ENCODE measurements at regions not wholly inside any gene's neighbourhood (a gene's known extent, or its start where the extent isn't known, plus 50 kb on each side); places are given as distances from the start of the nearest gene placed in this dataset.

DNA sequence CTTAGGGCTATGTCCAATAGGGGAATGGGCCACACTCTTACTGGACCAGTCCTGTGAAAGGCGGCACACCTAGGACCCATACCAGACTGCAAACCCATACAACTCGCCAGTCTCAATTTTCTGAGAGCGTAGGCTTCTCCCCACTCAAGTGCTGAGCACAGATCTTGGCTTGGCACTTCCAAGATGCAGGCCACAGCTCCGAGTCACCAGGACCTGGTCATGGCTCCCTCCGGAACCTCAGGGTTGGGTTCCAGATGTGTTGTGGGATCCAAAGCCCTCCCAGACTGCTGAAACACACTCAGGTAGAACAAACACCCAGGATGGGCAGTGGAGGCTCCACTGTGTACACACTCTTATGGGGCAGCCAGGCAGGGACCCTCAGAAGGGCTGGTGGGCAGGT lies 103.3 kb downstream of the TMEM144 start:
- ChIA-PET POLR2A (interaction anchor here (0.7 to 2.6 kb wide), 6 partner anchors 11 to 70 kb away, joined by 3 to 26 read pairs (median 8); no protein-coding TSS in a partner anchor), CTCF (interaction anchor here (0.7 to 2.5 kb wide), 2 partner anchors 12 to 312 kb away, joined by 3 to 9 read pairs; no protein-coding TSS in a partner anchor)
- Mint-ChIP-seq H3K36me3 (ENCODE audit: insufficient read depth, unreplicated experiment) (peaks cover 8% of the 10 kb centered on the region), H3K4me1 (ENCODE audit: insufficient read depth, unreplicated experiment) (peaks cover 45% of the 10 kb centered on the region), H3K9me3 (ENCODE audit: unreplicated experiment) (peaks cover 19% of the 10 kb centered on the region), H3K4me3 (ENCODE audit: unreplicated experiment) (no peak overlapping the region), H3K27ac (ENCODE audit: low read depth, unreplicated experiment) (peak overlapping the region; percentile 100), H3K27me3 (ENCODE audit: insufficient read depth, unreplicated experiment) (no peaks in the 10 kb centered on the region)
- TF ChIP-seq, protein P1, sequence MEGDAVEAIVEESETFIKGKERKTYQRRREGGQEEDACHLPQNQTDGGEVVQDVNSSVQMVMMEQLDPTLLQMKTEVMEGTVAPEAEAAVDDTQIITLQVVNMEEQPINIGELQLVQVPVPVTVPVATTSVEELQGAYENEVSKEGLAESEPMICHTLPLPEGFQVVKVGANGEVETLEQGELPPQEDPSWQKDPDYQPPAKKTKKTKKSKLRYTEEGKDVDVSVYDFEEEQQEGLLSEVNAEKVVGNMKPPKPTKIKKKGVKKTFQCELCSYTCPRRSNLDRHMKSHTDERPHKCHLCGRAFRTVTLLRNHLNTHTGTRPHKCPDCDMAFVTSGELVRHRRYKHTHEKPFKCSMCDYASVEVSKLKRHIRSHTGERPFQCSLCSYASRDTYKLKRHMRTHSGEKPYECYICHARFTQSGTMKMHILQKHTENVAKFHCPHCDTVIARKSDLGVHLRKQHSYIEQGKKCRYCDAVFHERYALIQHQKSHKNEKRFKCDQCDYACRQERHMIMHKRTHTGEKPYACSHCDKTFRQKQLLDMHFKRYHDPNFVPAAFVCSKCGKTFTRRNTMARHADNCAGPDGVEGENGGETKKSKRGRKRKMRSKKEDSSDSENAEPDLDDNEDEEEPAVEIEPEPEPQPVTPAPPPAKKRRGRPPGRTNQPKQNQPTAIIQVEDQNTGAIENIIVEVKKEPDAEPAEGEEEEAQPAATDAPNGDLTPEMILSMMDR (IDR thresholded peaks at IDR 0.05; ENCODE audit: unreplicated experiment): no peak
- DNase-seq (ENCODE audit: unreplicated experiment): no peak
- intact Hi-C loops (cut with micrococcal nuclease): no loop called here
- BruUV-seq (replicated peaks): no TSS peak

DNA sequence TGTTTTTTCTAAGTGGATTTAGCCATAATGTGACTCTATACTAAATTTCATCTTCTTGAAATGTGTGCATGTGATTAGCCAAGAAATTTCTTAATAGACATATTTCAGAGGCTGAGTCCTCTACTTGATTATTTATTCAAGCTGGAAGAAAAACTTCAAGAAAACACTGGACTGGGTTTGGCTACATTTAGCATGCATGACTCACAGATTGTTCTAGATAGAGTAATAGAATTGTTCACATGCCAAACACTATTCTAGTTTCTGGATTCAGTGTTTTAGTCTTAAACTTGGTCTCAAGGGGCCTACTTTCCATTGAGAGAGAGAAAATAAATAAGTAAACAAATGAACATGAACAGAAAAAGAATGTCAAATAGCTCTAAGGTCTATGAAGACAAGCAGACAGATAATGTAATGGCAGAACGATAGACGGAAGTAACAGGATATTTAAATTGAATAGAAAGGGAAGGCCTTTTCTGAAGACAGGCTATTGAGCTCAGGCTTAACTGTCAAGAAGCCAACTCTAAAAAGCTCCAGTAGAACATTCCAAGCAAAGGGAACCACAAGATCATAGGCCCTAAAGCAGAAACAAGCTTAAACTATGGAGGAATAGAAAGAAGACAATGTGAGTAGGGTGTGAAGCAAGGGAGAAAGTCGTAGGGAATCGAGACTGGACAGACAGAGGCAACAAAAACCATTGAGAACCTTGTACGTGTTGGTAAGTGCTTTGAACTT lies 104.6 kb downstream of the TMEM144 start:
- TF ChIP-seq, protein P1 (IDR thresholded peaks at IDR 0.05; ENCODE audit: unreplicated experiment): no peak
- Mint-ChIP-seq H3K4me3 (ENCODE audit: unreplicated experiment) (peak overlapping the region; percentile 74), H3K9me3 (ENCODE audit: unreplicated experiment) (peaks cover 18% of the 10 kb centered on the region), H3K4me1 (ENCODE audit: insufficient read depth, unreplicated experiment) (peaks cover 49% of the 10 kb centered on the region), H3K27ac (ENCODE audit: low read depth, unreplicated experiment) (peak overlapping the region; percentile 100), H3K36me3 (ENCODE audit: insufficient read depth, unreplicated experiment) (peaks cover 8% of the 10 kb centered on the region), H3K27me3 (ENCODE audit: insufficient read depth, unreplicated experiment) (no peaks in the 10 kb centered on the region)
- TSS peak; percentile 82 for BruUV-seq (replicated peaks)
- peak; percentile 90 for DNase-seq (ENCODE audit: unreplicated experiment)
- intact Hi-C loops (cut with micrococcal nuclease): loop anchor here (1.0 to 2.0 kb wide), 2 partner anchors 54 to 56 kb away; no protein-coding TSS in a partner anchor
- CTCF ChIA-PET: interaction anchor here (0.7 to 2.5 kb wide), 6 partner anchors 10 to 263 kb away, joined by 3 to 10 read pairs (median 4); no protein-coding TSS in a partner anchor
- POLR2A ChIA-PET: interaction anchor here (0.7 to 2.6 kb wide), 20 partner anchors 9 to 913 kb away, joined by 3 to 26 read pairs (median 5); no protein-coding TSS in a partner anchor

DNA sequence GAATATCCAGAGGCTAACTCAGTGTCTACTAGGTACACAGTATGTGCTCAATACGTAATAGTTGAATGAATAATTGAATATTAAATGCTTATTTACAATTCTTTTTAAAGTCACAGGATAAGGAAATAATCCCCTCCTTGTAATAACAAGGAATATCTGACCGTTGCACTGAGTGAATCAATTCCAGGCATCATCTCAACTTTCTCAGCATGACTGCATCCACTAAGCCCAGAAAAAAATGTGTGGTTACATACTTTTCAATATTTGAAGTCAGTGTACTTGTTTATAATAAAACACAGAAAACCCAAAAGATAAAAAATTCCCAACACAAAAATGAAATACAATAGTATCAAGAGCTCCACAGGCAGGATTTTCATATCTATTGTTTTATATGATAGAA lies 105.4 kb downstream of the TMEM144 start:
- peaks cover 15% of the 10 kb centered on the region for H3K9me3 Mint-ChIP-seq (ENCODE audit: unreplicated experiment)
- intact Hi-C loops (cut with micrococcal nuclease): loop anchor here (1.0 to 2.0 kb wide), 2 partner anchors 55 to 56 kb away; no protein-coding TSS in a partner anchor
- H3K36me3 Mint-ChIP-seq (ENCODE audit: insufficient read depth, unreplicated experiment): peaks cover 8% of the 10 kb centered on the region
- H3K4me3 Mint-ChIP-seq (ENCODE audit: unreplicated experiment): peak overlapping the region; percentile 74
- H3K27me3 Mint-ChIP-seq (ENCODE audit: insufficient read depth, unreplicated experiment): no peaks in the 10 kb centered on the region
- TSS peak; percentile 91 for BruUV-seq (replicated peaks)
- H3K27ac Mint-ChIP-seq (ENCODE audit: low read depth, unreplicated experiment): peak overlapping the region; percentile 100
- CTCF ChIA-PET: interaction anchor here (0.6 to 2.5 kb wide), 7 partner anchors 9 to 280 kb away, joined by 3 to 10 read pairs (median 3); no protein-coding TSS in a partner anchor
- H3K4me1 Mint-ChIP-seq (ENCODE audit: insufficient read depth, unreplicated experiment): peaks cover 48% of the 10 kb centered on the region
- peak; percentile 33 for DNase-seq (ENCODE audit: unreplicated experiment)
- POLR2A ChIA-PET: interaction anchor here (0.7 to 2.6 kb wide), 12 partner anchors 9 to 912 kb away, joined by 3 to 26 read pairs (median 5); no protein-coding TSS in a partner anchor
- TF ChIP-seq, protein P1 (IDR thresholded peaks at IDR 0.05; ENCODE audit: unreplicated experiment): no peak

DNA sequence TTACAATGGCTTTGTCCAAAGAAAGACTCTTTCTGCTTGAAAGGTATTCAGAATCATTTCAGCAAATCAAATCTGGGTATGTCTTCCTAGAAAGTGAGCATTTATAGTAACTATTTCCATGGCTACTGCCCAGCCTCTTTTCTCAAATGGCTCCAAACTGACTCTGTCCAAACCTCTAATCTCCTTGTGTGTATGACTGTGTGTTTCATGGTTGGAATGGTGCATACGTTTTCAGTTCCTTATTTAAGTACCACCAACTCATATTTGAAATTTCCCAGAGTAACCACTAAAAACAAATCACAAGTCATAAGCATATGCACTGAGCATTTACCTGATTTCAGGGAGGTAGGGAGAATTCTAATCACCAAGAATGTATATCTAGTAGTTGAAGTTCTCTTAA lies 106.0 kb downstream of the TMEM144 start:
- Mint-ChIP-seq H3K9me3 (ENCODE audit: unreplicated experiment) (peaks cover 16% of the 10 kb centered on the region), H3K27ac (ENCODE audit: low read depth, unreplicated experiment) (peak overlapping the region; percentile 100), H3K36me3 (ENCODE audit: insufficient read depth, unreplicated experiment) (peaks cover 12% of the 10 kb centered on the region), H3K27me3 (ENCODE audit: insufficient read depth, unreplicated experiment) (no peaks in the 10 kb centered on the region), H3K4me3 (ENCODE audit: unreplicated experiment) (peak overlapping the region; percentile 74), H3K4me1 (ENCODE audit: insufficient read depth, unreplicated experiment) (peaks cover 50% of the 10 kb centered on the region)
- no TSS peak for BruUV-seq (replicated peaks)
- DNase-seq (ENCODE audit: unreplicated experiment): no peak
- TF ChIP-seq, protein P1 (IDR thresholded peaks at IDR 0.05; ENCODE audit: unreplicated experiment): no peak
- intact Hi-C loops (cut with micrococcal nuclease): no loop called here
- CTCF ChIA-PET: interaction anchor here (0.6 to 0.7 kb wide), 2 partner anchors 32 to 279 kb away, joined by 3 read pairs; no protein-coding TSS in a partner anchor
- POLR2A ChIA-PET: interaction anchor here (0.7 to 1.5 kb wide), 4 partner anchors 11 to 912 kb away, joined by 3 to 5 read pairs (median 3); no protein-coding TSS in a partner anchor
